Activated naive CD4-positive, alpha-beta T cell treated with anti-CD3 and anti-CD28 coated beads, Interleukin-2, amount 10 ng/mL, durations not matched to agents 7 days and 5 days (primary cell): ENCODE measurements at regions not wholly inside any gene's neighbourhood (a gene's known extent, or its start where the extent isn't known, plus 50 kb on each side); places are given as distances from the start of the nearest gene placed in this dataset.
"Not testable (repeated sequence)": the region's sequence is repeated elsewhere in the genome, so short reads cannot be mapped to it uniquely, and the experiment has no call there.

Experiments used
- CTCF ChIA-PET: fragments of 350-600 bp; sonication (Branson Sonifier 250); formaldehyde crosslinking; loops from one replicate; lab custom pipeline; 2021; ENCODE audit warnings: antibody characterized with exemption; lab: Charles Lee
- DNase-seq: peaks from one replicate; pipeline ENCODE4 v3.0.0-alpha.2; 2020
- H3K27ac Mint-ChIP-seq: one replicate; pipeline ENCODE4 v1.8.0; 2021; ENCODE audit warnings: mild to moderate bottlenecking, moderate library complexity, mixed read lengths
- H3K27me3 Mint-ChIP-seq: one replicate; pipeline ENCODE4 v1.8.0; 2021; ENCODE audit warnings: mild to moderate bottlenecking, mixed read lengths
- H3K36me3 Mint-ChIP-seq: one replicate; pipeline ENCODE4 v1.8.0; 2021; ENCODE audit warnings: mixed read lengths
- H3K4me1 Mint-ChIP-seq: one replicate; pipeline ENCODE4 v1.8.0; 2021; ENCODE audit warnings: mixed read lengths
- H3K4me3 Mint-ChIP-seq: one replicate; pipeline ENCODE4 v1.8.0; 2021; ENCODE audit warnings: mild to moderate bottlenecking, moderate library complexity, mixed read lengths
- H3K9me3 Mint-ChIP-seq: one replicate; pipeline ENCODE4 v1.8.0; 2021; ENCODE audit warnings: mixed read lengths

DNA sequence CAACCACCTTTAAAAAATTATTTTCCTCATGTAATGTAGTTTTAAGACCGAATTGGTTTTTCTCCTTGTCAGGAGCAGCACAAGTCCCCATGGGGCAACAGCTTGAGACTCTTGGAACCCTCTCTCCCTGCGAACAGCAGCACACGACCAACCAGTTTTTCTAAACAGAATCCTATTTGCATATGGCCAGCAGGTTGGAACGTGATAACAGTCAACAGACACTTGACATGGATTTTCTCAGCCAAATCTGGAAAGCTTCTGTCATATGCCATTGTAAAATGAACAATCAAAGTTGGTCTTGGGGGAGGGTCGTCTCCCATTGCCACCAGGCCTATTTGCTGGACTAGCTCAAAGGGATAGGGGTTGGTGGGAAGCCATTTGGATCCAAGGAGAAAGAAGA, 1915.0 kb upstream of the FLRT2 start:
- Mint-ChIP-seq H3K27ac (no peak overlapping the region), H3K4me3 (no peak overlapping the region), H3K27me3 (no peaks in the 10 kb centered on the region), H3K9me3 (peaks cover 12% of the 10 kb centered on the region), H3K4me1 (no peaks in the 10 kb centered on the region), H3K36me3 (no peaks in the 10 kb centered on the region)
- CTCF ChIA-PET = no interaction called here
- DNase-seq = no peak

DNA sequence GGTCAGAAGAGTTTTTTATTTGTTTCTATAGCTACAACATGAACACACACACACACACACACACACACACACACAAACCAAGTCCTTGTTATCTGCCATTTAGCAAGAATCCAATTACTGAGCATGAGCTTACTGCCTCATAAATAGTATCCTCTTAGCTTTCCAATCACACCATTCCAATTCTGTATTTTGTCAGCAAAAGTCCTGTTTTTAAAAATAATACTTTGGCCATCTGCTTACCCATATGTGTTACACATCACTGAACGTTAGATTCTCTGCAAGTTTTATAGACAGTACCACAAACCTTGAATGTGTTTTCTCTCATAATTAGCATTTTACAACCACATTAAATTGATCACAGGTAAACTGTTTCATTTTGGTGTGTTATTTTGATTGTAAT, 1905.4 kb upstream of the FLRT2 start:
- H3K4me1 Mint-ChIP-seq = no peaks in the 10 kb centered on the region
- no peak overlapping the region for H3K27ac Mint-ChIP-seq
- CTCF ChIA-PET = no interaction called here
- DNase-seq = no peak
- H3K36me3 Mint-ChIP-seq = no peaks in the 10 kb centered on the region
- peaks cover 19% of the 10 kb centered on the region for H3K9me3 Mint-ChIP-seq
- no peak overlapping the region for H3K4me3 Mint-ChIP-seq
- no peaks in the 10 kb centered on the region for H3K27me3 Mint-ChIP-seq

DNA sequence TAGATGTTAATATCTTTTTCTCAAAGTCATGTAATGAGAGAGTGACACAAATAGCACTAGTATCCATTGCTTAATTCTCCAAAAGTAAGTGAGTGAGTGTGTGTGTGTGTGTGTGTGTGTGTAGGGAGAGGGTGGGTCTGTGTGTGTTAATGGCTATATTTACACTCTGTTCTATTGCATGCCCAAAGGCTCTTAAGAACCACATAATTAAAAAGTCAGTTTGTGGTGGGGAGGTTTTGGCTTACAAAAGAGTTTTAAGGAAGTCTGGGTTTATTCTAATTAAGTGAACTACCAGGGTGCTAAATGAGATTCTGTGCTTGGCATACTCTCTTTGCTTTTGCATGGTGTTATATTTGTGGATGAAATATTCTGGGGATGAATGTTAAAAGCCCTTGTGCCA, 1897.6 kb upstream of the FLRT2 start:
- no peak for DNase-seq
- H3K36me3 Mint-ChIP-seq = no peaks in the 10 kb centered on the region
- CTCF ChIA-PET = no interaction called here
- H3K9me3 Mint-ChIP-seq = peaks cover 13% of the 10 kb centered on the region
- H3K4me3 Mint-ChIP-seq = no peak overlapping the region
- H3K4me1 Mint-ChIP-seq = no peaks in the 10 kb centered on the region
- H3K27me3 Mint-ChIP-seq = no peaks in the 10 kb centered on the region
- no peak overlapping the region for H3K27ac Mint-ChIP-seq

DNA sequence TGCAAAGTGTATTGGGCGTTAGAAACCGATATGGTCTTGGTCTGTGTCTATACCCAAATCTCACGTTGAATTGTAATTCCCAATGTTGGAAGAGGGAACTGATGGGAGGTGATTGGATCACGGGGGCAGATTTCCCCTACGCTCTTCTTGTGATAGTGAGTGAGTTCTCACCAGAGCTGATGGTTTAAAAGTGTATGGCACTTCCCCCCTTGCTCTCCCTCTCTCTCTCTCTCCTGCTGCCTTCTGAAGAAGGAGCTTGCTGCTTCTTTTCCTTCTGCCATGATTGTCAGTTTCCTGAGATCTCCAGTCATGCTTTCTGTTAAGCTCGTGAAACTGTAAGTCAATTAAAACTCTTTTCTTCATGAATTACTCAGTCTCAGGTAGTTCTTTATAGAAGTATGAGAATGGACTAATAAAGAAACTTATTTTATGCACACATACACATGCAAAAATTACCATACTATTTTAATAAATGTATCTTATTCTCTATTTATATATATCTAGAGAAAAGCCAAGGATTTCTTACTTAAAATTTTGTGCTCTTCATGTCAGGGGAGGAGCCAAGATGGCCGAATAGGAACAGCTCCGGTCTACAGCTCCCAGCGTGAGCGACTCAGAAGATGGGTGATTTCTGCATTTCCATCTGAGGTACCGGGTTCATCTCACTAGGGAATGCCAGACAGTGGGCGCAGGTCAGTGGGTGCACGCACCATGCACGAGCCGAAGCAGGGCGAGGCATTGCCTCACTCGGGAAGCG, 1891.0 kb upstream of the FLRT2 start:
- no peak overlapping the region for H3K4me3 Mint-ChIP-seq
- no peak for DNase-seq
- no peak overlapping the region for H3K27ac Mint-ChIP-seq
- no peaks in the 10 kb centered on the region for H3K4me1 Mint-ChIP-seq
- no peaks in the 10 kb centered on the region for H3K27me3 Mint-ChIP-seq
- H3K36me3 Mint-ChIP-seq = no peaks in the 10 kb centered on the region
- H3K9me3 Mint-ChIP-seq = peaks cover 6% of the 10 kb centered on the region
- CTCF ChIA-PET = no interaction called here

DNA sequence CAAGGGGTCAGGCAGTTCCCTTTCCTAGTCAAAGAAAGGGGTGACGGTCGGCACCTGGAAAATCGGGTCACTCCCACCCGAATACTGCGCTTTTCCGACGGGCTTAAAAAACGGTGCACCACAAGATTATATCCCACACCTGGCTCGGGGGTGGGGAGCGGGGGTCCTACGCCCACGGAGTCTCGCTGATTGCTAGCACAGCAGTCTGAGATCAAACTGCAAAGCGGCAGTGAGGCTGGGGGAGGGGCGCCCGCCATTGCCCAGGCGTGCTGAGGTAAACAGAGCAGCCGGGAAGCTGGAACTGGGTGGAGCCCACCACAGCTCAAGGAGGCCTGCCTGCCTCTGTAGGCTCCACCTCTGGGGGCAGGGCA, 1890.5 kb upstream of the FLRT2 start:
- DNase-seq, H3K4me1 Mint-ChIP-seq, H3K27ac Mint-ChIP-seq, H3K9me3 Mint-ChIP-seq, H3K4me3 Mint-ChIP-seq, H3K27me3 Mint-ChIP-seq, CTCF ChIA-PET, H3K36me3 Mint-ChIP-seq: not testable (repeated sequence)

DNA sequence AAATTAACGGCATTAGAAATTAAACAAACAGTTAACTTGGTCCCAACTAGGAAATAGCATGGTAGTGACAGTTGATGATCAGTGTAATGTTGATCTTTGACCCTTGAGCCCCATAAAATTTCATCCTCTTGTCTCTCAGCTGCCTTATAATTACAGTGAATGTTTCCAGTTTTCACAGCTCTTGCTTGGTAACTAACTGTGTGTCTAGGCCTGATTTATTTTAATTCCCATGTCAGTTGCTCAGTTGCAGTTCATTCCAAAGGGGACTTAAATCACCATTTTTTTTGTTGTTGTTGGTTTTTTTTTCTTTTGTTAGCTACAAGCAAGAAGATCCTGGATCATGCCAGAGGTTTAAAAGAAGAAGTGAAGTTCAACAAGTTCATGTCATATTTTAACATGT, 1883.7 kb upstream of the FLRT2 start:
- Mint-ChIP-seq H3K9me3 (peaks cover 15% of the 10 kb centered on the region), H3K27me3 (no peaks in the 10 kb centered on the region), H3K36me3 (no peaks in the 10 kb centered on the region), H3K4me3 (no peak overlapping the region), H3K4me1 (no peaks in the 10 kb centered on the region), H3K27ac (no peak overlapping the region)
- CTCF ChIA-PET = no interaction called here
- DNase-seq = no peak

DNA sequence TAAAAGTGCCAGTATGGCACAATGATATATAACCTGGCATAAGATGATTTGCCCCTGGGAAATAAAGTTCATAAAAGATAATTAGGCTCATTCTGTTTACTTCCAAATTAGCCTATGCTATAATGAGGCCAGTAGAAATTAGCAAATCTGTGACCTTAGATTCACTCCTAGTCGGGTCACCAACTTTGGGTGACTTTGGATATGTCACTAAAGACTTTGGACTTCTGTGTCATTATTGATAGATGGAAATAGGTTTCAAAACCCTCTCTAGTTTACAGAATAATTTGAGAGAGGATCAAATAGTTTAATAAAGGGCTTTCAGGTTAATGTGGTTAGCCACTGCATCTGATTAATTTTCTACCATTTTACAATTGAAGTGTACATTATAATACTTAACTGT, 1869.3 kb upstream of the FLRT2 start:
- H3K9me3 Mint-ChIP-seq = peaks cover 10% of the 10 kb centered on the region
- no peaks in the 10 kb centered on the region for H3K27me3 Mint-ChIP-seq
- no peaks in the 10 kb centered on the region for H3K36me3 Mint-ChIP-seq
- CTCF ChIA-PET = no interaction called here
- no peak overlapping the region for H3K4me3 Mint-ChIP-seq
- no peak for DNase-seq
- no peaks in the 10 kb centered on the region for H3K4me1 Mint-ChIP-seq
- H3K27ac Mint-ChIP-seq = no peak overlapping the region

DNA sequence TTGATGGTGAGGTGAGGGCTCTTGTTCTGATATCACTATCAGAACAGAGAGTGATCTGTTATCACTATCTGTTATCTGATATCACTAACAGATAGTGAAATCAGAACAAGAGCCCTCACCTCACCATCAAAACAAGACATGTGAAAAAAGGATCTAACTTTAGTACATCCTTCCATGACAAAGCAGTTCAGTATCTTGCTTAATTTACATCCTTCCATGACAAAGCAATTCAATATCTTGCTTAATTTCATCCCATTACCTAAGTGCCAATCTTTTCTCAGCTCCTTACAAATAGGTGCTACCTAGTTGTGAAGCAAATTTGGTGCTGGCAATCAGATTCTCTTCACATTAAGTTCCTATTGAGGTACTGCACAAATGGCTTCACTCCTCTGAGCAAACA, 1865.6 kb upstream of the FLRT2 start:
- CTCF ChIA-PET = no interaction called here
- no peaks in the 10 kb centered on the region for H3K4me1 Mint-ChIP-seq
- H3K36me3 Mint-ChIP-seq = no peaks in the 10 kb centered on the region
- peaks cover 11% of the 10 kb centered on the region for H3K9me3 Mint-ChIP-seq
- DNase-seq = no peak
- no peaks in the 10 kb centered on the region for H3K27me3 Mint-ChIP-seq
- no peak overlapping the region for H3K27ac Mint-ChIP-seq
- no peak overlapping the region for H3K4me3 Mint-ChIP-seq

DNA sequence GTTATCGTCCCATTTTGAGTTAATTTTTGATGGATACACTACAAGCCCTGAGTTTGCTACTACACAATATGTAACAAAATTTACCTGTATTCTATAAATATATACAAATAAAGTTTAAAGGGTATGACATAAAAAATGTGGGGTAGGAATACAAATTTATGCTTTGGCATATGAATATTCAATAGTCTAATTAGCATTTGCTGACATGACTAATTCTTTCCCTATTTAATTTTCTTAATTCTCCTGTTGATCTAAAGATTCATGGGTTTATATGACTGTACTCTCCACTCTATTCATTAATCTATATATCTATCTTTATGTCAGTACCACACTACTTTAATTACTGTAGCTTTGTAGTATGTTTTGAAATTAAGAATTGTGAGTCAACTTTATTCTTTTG, 1840.7 kb upstream of the FLRT2 start:
- Mint-ChIP-seq H3K36me3 (no peaks in the 10 kb centered on the region), H3K9me3 (peaks cover 2% of the 10 kb centered on the region), H3K27ac (no peak overlapping the region), H3K4me1 (no peaks in the 10 kb centered on the region), H3K4me3 (no peak overlapping the region), H3K27me3 (no peaks in the 10 kb centered on the region)
- CTCF ChIA-PET = no interaction called here
- no peak for DNase-seq

DNA sequence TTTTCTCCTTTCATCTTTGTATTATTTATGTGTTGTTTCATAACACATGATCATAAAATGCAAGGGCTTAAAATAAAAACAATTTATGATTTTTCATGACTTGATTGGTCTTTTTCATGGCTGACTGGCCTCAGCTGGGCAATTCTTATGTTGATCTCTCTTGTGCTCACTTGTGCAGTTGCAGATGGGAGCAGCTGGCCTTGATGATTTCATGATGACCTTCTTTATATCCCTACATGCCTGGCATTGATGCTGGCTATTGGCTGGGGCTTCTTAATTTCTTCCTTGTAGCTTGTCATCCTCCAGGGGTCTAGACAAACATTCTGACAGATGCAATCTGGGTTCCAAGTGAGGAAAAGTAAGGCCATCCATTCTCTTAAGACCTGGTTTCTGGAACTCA, 1832.8 kb upstream of the FLRT2 start:
- H3K4me1 Mint-ChIP-seq = no peaks in the 10 kb centered on the region

DNA sequence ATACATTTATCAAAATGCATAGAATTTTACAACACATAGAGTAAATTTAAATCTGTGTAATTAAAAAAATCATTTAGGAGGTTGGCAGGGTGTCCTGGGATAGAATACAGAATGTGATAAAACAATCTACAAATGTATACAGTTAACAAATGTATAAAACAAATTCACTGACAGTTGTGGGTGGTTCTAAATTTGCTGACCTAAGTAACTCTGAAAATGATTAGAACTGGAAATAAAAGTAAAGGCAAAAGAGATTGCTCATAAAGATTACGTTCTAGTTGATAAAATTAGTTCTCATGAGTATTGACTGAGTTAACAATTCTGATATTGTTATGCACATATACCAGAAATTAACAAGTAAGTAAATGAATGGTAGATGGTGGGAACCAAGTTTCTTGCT, 1827.3 kb upstream of the FLRT2 start:
- DNase-seq = no peak
- Mint-ChIP-seq H3K27me3 (no peaks in the 10 kb centered on the region), H3K27ac (no peak overlapping the region), H3K9me3 (peaks cover 6% of the 10 kb centered on the region), H3K4me1 (no peaks in the 10 kb centered on the region), H3K36me3 (no peaks in the 10 kb centered on the region), H3K4me3 (no peak overlapping the region)
- CTCF ChIA-PET = no interaction called here

More for the DNA sequence above, 1832.8 kb upstream of the FLRT2 start:
- Mint-ChIP-seq H3K27ac (no peak overlapping the region), H3K9me3 (peaks cover 4% of the 10 kb centered on the region), H3K27me3 (no peaks in the 10 kb centered on the region), H3K36me3 (no peaks in the 10 kb centered on the region), H3K4me3 (no peak overlapping the region)
- no peak for DNase-seq
- CTCF ChIA-PET = no interaction called here

DNA sequence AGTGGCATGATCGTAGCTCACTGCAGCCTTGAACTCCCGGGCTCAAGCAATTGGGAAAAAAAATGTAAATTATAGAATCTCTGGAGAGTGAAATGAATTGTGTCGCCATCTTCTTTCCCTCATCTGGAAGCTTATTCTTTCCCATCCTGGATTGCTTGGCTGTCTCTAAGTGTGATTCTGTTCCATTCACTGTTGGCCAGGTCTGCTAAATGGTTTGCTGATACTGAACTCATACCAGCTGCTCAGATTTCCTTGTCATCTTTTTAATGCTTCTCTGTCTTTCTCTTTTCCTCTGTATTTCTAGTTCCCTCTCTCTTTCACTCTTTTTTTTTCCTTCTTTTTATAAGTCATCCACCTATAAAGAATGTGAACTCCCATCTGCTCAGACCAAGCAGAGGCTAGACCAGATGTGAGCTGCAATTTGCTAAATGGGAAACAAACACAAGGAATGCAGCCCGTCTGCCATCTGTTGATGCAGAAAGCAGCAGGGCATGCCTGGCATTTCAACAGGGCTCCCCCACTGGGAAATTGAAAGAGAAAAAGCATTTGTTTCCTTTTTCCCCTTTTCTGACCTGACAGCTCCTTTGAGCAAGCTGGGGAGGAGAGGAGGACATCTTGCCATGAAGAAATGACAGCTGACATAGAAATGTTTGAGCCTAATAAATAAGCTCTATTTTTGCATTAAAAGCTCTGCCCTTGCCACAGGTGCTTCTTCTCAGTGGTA, 1823.6 kb upstream of the FLRT2 start:
- CTCF ChIA-PET = no interaction called here
- H3K4me1 Mint-ChIP-seq = no peaks in the 10 kb centered on the region
- no peak overlapping the region for H3K4me3 Mint-ChIP-seq
- DNase-seq = no peak
- H3K27me3 Mint-ChIP-seq = no peaks in the 10 kb centered on the region
- no peaks in the 10 kb centered on the region for H3K36me3 Mint-ChIP-seq
- peaks cover 10% of the 10 kb centered on the region for H3K9me3 Mint-ChIP-seq
- no peak overlapping the region for H3K27ac Mint-ChIP-seq

DNA sequence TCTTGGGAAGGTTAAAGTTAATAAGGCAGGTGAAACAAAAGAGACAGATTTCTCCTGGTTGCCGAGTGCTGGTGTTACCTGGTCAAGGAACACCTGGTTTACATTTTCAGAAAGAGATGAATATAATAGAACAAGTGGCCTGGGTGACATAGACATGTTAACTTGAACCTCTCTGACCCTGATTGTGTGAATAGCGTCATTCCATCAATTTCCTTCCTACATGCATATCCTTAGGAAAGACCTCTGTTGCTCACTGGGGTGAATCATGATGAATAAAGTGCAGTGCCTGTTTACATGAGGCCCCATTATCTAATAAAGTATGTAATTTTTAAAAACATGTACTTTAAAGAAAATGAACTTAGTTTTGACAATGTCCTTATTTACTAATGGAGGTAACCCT, 1822.9 kb upstream of the FLRT2 start:
- Mint-ChIP-seq H3K27me3 (no peaks in the 10 kb centered on the region), H3K9me3 (peaks cover 10% of the 10 kb centered on the region), H3K27ac (no peak overlapping the region), H3K4me1 (no peaks in the 10 kb centered on the region), H3K4me3 (no peak overlapping the region), H3K36me3 (no peaks in the 10 kb centered on the region)
- CTCF ChIA-PET = no interaction called here
- no peak for DNase-seq

DNA sequence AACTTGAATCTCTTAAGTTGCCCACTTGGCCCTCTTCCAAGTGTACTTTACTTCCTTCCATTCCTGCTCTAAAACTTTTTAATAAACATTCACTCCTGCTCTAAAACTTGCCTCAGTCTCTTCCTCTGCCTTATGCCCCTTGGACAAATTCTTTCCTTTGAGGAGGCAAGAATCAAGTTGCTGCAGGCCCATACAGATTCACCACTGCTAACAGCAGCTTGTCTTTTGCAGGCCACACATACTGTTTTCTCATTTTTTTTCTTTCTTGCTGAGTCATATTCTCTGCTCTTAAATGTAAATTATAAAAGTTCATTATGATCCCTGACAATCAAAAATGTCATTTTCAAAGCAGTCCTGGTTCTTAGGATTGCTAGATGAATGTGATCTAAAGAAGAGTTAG, 1820.8 kb upstream of the FLRT2 start:
- no peak overlapping the region for H3K27ac Mint-ChIP-seq
- no peak overlapping the region for H3K4me3 Mint-ChIP-seq
- peaks cover 7% of the 10 kb centered on the region for H3K9me3 Mint-ChIP-seq
- CTCF ChIA-PET = no interaction called here
- no peak for DNase-seq
- no peaks in the 10 kb centered on the region for H3K36me3 Mint-ChIP-seq
- H3K27me3 Mint-ChIP-seq = no peaks in the 10 kb centered on the region
- H3K4me1 Mint-ChIP-seq = no peaks in the 10 kb centered on the region

DNA sequence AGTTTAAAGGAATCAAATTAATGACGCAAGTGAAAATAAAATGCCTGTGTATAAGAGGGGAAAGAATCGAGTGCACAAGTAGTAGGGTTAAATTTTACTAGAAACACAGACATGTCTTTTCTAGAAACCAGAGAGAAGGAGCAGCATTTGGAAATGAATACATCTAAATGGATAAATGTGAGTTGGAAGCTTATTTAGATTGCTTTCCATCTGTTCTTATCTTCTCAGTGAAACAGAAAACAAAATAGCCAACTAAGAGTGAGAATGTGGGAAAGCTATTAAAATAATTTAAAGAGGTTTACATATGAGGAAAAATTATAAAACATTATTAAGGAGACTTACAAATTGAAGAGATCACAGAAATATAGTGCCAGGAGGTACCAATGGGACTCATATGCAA, 1818.9 kb upstream of the FLRT2 start:
- Mint-ChIP-seq H3K27me3 (no peaks in the 10 kb centered on the region), H3K27ac (no peak overlapping the region)
- CTCF ChIA-PET = no interaction called here

More for the DNA sequence above, 1818.9 kb upstream of the FLRT2 start:
- no peaks in the 10 kb centered on the region for H3K4me1 Mint-ChIP-seq
- H3K36me3 Mint-ChIP-seq = no peaks in the 10 kb centered on the region
- H3K9me3 Mint-ChIP-seq = peaks cover 7% of the 10 kb centered on the region
- DNase-seq = no peak
- no peak overlapping the region for H3K4me3 Mint-ChIP-seq
